ENCODE measurements at regions not wholly inside any gene's neighbourhood (a gene's known extent, or its start where the extent isn't known, plus 50 kb on each side); places are given as distances from the start of the nearest gene placed in this dataset.

DNA sequence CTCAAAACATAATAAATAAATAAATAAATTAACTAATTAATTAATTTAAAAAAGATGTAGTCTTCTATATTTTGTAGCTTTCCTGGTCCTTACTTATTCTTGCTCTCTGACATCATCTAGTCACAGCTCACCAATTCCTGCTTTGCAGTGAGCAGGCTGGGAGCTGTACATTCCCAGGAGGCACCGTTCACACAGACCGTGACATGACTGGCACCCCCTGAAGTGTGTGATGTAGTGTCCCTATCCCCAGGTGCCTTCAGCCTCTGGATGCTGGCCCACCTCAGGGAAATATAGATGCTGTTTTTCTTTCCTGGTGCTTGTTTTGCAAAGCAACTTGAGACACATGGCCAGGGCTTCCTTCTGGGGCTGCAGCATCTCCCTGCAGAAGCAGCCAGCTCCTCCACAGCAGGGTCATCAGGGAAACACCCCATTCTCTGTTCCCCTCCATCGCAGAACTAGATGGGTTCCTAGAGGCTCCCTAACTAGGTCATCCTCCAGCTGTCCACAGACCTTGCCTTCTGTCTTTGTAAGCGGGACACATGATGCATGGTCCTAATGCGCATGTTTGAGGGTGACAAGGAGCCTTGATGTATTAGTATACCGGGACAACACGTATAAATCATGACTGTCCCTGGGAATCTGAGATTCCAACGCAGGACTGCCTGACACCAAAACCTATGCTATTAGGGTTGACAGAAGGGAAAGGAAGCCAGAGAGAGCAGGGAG is 76.4 kb downstream of the RHOB start:
- DNase-seq (ENCODE audit: low read depth in 2 of 2), result no peak

- DNase-seq (ENCODE audit: low read depth in 2 of 2), result no peak
Measured at GRCh38 chr2:20523799-20524187, 76.9 kb downstream of the RHOB start.

GRCh38 chr2:20524412-20525040 is 77.7 kb downstream of the RHOB start:
- DNase-seq (ENCODE audit: low read depth in 2 of 2), result no peak

- DNase-seq (ENCODE audit: low read depth in 2 of 2), result no peak
Measured at GRCh38 chr2:20525041-20526035, 78.5 kb downstream of the RHOB start.

DNA sequence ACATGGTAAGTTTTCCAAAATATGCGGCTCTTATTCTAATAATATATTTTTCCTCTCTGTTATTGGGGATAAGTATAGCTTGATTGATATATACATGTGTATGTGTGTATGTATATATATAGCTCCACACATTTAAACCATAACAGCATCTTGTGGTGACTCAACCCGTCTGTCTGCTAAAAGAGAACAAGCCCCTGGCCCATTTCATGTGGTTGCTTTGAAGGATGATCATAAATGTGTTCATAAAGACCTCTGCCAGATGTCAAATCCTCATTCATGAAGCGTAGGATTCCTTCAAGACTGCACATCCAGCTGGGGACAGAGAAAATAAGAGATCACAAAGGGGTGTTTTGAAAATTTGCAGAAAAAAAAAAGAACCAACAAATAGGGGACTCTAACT is 79.3 kb downstream of the RHOB start:
- no peak for DNase-seq (ENCODE audit: low read depth in 2 of 2)

- no peak for DNase-seq (ENCODE audit: low read depth in 2 of 2)
Measured at GRCh38 chr2:20526708-20527107, 79.8 kb downstream of the RHOB start.

DNA sequence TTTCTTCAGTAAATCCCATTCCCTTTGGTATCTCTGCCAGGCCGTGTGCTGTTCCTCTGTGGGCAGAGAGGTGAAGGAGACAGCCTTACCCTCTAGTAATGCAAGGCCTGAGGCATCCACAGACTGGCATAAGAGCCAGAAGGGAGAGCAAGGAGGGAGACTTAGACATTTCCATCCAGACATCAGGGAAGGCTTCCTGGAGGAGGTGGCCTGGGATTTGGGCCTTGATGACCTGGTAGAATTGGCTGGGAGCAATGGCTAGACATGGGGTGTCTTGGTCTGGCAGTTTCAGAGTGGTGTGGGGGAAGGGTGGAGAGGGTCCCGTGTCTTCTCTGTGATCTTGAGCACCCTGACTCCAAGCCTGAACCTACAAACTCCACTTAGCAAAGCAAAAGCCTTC is 81.8 kb downstream of the RHOB start:
- no peak for DNase-seq (ENCODE audit: low read depth in 2 of 2)

- no peak for DNase-seq (ENCODE audit: low read depth in 2 of 2)
Measured at GRCh38 chr2:20530520-20530919, 83.6 kb downstream of the RHOB start.

DNA sequence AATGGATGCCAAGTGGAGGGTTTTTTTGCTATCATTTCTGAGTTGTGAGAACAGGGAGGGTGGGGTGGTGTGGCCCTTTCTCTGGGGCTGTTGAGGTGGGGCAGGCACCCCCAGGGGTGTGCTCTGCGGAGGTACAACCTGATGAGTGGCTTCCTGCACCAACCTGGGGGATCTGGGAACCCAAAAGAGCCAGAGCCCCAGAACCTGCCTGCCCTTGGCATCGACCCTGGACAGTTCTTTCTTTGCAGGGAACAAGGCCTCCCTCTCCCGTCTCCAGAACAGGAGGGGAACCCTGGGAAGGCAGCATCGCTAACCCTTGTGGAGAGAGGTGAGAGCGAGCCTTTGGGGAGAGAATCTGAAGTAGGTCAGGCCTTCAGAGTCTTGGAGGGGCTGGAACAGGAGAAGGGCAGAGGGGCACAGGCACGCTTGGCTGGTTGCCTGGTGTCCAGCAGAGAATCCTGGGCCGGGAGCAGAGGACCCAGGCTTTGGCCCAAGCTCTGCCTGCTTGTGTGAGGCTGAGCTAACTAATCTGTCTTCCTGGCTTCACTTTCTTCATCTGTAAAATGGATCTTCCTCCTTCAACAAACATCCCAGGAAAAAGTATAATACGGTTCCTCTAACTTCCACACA is 84.9 kb downstream of the RHOB start:
- DNase-seq (ENCODE audit: low read depth in 2 of 2), result no peak

DNA sequence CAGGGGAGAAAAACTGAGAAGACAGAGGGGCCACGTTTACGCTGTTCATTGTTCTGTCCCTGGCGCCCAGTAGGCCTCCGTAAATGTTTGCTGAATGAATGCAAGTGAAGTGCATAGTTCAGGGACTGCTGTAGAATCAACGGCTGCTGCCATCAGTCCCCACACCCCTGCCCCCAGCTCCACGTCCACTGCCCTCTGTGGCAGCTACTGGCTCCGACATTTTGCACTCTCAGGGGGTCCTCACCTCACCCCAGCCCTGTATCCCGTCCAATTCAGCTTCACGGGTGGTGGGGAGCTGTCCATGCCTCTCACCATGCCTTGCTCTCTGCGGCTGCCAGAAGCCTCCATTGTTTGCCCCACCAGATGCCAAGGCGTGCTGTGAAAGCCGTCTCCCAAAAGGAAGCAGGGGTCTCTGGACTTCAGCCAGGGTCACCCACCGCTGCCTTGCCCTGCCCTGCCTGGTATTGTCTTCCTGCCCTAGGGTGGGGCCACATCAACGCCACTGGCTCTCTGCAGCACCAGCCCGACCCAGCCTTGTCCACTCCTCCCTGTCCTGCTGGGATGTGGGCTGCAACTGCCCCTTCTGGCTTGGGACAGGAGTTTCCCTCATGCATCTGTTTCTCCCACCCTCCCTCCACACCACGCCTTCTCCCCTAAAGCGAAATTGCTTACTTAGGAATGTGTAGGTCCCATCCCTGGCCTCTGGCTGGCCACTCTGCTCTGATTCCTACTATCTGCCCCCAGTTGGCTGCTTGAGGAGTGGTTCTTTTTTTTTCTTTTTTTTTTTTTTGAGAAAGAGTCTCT is 86.0 kb downstream of the RHOB start:
- DNase-seq (ENCODE audit: low read depth in 2 of 2), result no peak

GRCh38 chr2:20533993-20534622 is 87.2 kb downstream of the RHOB start:
- DNase-seq (ENCODE audit: low read depth in 2 of 2), result no peak

GRCh38 chr2:20534913-20535801 is 88.3 kb downstream of the RHOB start:
- no peak for DNase-seq (ENCODE audit: low read depth in 2 of 2)

- DNase-seq (ENCODE audit: low read depth in 2 of 2), result no peak
Measured at GRCh38 chr2:20536619-20537422, 89.9 kb downstream of the RHOB start.

GRCh38 chr2:20537423-20538307 is 90.8 kb downstream of the RHOB start:
- no peak for DNase-seq (ENCODE audit: low read depth in 2 of 2)

DNA sequence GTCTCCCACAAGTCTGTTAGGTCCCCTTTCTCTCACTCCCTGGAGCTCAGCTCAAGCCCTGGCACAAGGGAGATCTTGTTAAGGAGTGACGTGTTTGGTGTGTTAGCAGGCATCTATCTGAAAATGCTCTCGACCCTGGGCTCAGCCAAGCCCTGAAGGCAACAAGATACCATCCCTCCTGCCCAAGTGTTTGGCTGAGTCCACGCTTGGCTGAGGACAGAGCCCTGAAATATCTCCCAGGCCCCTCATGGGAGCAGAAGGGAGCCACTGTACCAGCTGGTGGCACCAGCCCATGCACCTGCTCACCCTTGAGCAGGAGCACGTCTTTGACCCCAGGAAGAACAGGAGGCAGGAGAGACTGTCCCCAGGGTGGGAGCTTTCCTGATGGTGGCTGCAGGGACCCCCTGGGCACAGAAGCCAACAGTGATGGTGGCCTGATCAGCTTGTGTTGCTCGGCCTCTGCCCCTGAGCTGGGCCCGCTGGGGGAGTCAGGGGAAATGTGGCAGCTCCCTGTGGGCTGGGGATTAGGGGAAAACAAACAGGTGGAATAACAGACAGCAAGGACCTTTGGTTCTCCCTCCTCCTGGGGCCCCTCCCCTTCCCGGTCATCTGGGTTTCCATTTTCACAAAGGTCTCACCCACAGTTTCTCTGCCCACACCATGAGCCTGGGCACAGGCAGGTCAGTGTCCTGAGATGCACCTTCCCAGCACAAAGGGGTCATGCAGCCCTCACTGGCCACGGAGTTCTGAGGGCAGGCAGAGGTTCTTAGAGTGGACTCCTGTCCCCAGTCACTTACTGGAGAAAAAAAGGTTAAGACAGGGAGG is 91.6 kb downstream of the RHOB start:
- DNase-seq (ENCODE audit: low read depth in 2 of 2), result no peak

DNA sequence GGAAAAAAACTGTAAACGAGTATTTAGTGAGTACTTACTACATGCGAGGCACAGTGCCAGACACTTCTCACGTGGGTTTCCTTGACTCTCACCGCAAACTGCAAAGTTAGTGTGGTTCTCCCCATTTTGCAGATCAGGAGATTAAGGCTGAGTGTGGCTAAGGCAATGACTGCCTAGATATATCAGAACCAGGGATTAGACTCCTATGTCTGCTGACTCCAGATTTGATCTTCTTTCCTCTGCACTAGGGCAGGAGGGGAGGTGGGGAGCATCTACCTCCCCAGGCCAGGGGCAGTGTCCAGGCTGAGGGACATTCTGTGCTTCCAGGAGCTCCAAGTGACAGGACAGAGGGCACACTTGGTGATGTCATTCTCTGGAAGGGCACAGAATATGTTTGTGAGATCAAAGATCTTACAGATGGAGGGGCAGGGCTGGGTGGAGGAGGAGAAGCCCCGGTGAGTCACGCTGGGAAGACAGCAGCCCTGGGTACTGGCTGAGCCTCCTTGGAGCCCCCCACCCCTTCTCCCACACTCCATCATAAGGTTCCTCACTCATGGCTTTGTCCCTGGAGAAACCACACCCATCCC is 92.4 kb downstream of the RHOB start:
- DNase-seq (ENCODE audit: low read depth in 2 of 2), result no peak

Data from stimulated activated CD8-positive, alpha-beta memory T cell treated with anti-CD3 and anti-CD28 coated beads, Interleukin-15, amount 100 ng/mL, for 48 hours (primary cell).